GM21786 (cell line): ENCODE measurements at regions not wholly inside any gene's neighbourhood (a gene's known extent, or its start where the extent isn't known, plus 50 kb on each side); places are given as distances from the start of the nearest gene placed in this dataset.
"Not testable (repeated sequence)": the region's sequence is repeated elsewhere in the genome, so short reads cannot be mapped to it uniquely, and the experiment has no call there.

Experiments used
- ATAC-seq: cut with Tn5 transposase; IDR thresholded peaks from one replicate; pipeline ENCODE4 v1.9.1; 2021; ENCODE audit not compliant: unreplicated experiment

DNA sequence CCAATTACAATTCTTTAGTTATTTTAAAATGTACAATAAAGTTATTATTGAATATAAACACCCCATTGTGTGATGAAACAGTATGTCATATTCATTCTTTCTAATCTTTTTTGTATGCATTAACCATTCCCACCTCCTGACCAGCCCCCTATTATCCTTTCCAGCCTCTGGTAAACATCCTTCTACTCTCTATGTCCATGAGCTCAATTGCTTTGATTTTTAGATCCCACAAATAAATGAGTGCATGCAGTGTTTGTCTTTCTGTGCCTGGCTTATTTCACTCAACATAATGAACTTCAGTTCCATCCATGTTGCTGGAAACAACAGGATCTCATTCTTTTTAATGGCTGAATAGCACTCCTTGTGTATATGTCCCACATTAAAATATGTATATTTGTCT is 1858.9 kb upstream of the C9orf72 start:
- ATAC-seq, result no peak

DNA sequence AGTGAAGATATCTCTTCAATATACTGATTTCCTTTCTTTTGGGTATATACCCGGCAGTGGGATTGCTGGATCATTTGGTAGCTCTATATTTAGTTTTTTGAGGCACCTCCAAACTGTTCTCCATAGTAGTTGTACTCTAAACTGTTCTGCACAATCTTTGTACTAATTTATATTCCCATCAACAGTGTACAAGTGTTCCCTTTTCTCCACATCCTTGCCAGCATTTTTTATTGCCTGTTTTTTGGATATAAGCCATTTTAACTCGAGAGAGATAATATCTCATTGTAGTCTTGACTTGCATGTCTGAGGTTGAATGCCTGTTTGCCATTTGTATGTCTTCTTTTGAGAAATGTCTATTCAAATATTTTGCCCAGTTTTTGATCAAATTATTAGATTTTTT is 1859.4 kb upstream of the C9orf72 start:
- ATAC-seq, result not testable (repeated sequence)

DNA sequence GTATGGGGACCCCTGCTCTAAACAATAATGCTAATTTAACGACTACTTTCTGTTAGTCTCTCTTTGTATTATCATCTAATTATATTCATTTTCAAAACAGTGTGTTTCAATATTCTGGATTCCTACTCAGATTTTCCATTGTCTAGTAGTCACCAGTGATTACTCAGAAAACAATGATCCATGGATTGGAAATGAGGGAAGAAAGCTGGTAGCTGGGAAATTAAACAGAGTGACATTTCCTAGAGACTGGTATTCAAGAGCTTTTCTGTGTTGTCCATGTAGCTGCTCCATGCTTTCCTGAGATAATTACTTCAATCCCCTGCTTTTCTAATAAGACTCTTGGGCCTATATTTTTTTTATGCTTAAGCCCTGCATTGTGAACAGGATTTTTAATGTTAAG is 1862.1 kb upstream of the C9orf72 start:
- ATAC-seq, result no peak

DNA sequence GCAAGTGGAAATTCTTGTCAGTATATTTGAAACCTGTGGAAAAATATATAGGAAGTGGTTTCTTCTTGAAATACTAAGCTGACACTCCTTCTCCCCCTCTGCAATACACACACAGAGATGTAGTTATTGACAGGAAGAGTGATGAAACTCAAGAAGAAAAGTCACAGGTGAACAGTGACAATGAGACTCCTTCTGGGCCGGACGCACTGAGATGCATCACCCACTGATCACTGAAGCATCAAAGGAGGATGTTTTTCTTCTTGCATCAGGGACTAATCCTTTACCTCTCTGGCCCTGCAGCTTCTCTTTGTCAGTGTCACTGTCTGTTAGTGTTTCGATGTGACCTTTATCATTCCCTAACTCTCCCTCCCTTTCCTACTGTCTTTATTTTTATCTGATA is 1864.2 kb upstream of the C9orf72 start:
- ATAC-seq, result no peak

DNA sequence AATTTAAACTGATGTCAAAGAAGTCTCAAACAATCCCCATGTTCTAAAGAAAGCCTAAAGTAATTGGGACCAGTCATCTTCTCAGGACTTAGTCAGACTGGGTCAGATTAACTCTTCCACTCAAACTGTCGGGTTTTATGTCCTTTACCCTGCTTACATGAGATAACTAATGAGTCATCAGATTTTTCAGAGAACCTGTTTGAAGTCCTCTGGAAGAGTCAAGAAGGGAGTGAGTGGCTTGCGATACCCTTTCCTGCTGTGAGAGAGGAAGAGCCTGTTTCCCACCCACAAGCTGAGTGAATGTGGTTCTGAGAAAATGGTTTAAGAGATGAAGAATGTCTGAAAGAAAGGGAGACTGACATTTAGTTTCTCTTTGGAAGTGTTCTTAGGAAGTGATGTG is 1866.7 kb upstream of the C9orf72 start:
- ATAC-seq, result no peak

DNA sequence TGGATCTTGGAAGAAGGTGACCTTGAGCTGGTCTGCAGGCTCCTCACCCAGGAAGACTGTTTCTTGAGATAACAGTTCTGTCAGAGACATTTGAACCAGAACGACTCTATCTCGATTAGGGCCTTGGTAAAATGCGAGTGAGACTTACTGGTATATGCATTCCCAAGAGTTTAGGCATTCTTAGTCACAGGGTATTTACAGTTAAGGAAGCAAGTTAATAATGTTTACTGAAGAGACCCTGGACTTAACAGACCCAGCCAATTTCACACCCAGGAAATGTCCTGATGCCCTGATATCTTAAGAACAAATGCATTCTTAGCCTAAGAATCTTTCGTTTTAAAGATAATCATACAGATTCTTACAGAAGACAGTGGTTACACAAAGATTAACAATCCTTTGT is 1867.2 kb upstream of the C9orf72 start:
- ATAC-seq, result no peak

DNA sequence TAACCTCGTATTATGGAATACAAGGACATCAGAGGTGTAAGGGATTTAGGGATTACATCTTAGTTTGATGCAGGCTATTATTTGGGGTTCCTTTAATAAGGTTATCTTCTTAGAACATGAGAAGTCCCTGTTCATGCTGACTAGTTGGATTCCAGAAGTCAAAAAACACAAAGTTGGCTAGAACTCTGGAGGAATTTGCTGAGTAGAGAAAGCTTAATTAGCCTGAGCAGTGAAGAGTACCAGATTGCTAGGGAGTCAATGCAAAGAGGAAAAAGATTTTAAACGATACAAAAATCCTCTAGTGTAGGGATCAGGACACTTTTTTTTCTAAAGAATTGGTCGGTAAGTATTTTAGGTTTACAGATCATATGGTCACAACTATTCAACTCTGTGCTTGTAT is 1872.5 kb upstream of the C9orf72 start:
- no peak for ATAC-seq

DNA sequence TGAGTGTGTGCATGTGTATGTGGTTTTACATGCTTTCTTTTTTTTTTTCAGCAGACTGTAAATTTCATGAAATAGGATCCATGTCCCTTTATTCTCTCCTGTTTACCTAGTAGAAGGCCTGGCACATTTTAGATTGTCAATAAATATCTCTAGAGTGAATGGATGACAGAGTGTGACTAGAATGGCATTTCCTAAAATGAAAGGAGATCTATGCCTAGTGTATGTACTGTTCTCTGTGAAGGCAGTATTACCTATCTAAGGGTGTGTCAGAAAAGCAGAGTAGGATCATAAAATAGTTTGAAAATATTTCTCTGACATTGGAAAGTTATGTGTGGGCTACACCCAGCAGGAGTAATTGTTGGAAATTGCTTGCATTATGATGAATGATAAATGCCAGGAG is 1876.0 kb upstream of the C9orf72 start:
- ATAC-seq, result no peak

DNA sequence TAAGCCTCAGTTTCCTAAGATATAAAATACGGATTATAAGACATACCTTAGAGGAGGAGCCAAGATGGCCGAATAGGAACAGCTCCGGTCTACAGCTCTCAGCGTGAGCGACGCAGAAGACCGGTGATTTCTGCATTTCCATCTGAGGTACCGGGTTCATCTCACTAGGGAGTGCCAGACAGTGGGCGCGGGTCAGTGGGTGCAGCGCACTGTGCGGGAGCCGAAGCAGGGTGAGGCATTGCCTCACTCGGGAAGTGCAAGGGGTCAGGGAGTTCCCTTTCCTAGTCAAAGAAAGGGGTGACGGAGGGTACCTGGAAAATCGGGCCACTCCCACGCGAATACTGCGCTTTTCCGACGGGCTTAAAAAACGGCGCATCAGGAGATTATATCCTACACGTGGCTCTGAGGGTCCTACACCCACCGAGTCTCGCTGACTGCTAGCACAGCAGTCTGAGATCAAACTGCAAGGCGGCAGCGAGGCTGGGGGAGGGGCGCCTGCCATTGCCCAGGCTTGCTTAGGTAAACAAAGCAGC is 1877.1 kb upstream of the C9orf72 start:
- ATAC-seq, result not testable (repeated sequence)

DNA sequence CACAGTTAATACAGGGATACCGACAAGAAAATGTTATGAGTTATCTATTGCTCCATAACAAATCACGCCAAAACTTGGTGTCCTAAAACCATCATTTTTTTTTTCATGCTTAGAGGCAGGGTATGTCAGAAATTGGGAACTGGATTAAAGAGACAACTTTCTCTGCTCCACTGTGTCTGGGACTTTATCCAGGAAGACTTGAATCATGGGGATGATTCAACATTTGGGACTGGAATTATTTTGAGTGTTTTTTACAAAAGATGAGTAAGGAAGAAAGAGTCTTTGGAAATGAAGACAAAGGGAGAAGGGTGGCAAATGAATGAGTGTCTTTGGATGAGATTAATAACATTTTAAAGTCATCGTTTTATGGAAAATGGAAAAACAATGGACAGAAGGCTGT is 1883.7 kb upstream of the C9orf72 start:
- ATAC-seq, result no peak

DNA sequence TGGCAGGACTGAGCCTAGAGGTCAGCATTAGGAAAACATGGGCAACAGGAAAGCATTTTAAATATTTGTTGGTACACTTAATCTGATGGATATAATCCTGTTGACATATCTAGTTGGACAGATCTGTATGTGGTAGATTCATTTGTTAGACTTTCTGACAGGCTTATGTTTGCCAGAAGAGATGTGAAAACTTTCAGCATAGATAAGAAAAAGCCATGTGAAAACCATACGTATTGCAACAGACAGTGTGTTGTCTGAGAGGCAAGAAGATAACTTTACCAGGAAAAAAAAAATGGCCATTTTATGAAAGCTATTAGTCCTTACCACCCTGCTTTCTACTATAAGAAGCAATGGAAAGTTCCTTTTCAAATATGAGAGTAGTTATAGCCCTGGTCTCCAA is 1902.2 kb upstream of the C9orf72 start:
- ATAC-seq, result no peak

DNA sequence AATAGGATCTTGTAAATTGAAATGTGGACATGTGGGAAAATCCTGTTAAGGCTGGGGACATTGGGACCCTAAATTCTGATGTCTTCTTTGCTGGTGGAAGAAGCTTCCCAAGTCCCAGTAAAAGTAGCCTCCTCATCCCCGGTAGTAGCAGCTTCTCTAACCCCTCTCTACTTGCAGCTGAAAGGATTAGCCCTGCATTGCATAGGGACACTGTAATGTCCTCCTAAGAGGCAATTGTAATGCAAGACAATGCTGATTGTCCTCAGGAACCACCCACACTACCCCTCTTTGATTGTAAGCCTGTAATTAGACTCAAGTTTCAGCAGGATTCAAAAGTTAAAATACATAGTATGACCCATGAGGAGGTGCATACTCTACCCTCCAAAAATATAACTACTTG is 1938.4 kb upstream of the C9orf72 start:
- ATAC-seq, result no peak

DNA sequence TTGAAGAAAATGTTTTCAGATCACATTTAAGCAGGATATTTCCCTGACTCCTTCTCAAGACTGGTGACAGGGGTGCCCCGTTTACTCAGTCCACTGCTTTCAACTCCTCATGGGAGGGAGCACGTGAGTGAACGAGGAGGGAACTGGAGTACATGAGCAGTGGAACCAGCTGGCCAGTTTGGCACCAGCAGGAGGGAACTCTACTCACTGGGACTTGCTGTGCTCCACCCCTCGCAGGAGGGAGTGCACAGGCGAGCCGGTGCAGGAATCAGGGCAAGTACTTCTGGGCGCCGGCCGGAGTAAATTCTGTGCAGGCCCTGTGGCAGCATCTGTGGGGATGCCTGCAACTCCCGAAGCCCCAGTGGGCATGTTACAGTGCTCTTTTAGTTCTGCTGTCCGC is 1941.1 kb upstream of the C9orf72 start:
- no peak for ATAC-seq

DNA sequence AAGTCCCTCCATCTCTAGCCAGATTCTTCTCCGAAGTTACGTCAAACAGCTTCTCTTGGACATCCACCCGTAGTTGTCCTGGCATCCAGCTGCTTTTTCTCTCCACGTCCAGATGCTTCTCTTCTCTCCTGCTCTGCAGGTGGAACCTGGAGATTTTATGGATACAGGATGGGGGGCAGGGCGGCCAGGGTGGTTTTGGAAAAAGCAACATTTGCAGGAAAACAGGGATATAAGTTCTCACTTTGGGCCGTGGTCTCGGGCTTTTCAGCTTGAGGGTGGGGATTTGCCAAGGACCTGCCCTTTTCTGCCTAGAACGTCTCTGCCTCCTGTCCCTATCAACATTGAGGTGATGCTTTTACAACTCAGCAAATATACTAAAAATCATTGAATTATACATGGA is 1941.6 kb upstream of the C9orf72 start:
- ATAC-seq, result no peak

DNA sequence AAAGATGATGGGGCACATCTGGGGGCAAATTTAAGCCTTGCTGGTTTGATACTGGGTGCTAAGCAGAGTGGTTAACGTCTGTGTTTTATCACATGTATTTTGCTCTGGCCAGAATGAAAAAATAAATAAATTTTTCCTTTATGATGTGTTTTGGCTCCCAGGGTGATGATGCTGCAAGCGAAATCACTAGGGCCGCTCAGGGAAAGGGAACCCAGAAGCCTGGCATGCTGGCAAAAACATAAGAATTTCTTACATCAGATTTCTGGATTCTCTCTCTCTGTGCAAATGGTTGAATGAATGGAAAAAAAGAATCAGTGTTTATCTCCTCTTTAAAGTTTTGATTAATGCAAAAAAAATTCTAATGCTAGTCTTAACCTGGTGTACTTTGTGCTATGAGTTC is 1975.2 kb upstream of the C9orf72 start:
- ATAC-seq, result no peak

DNA sequence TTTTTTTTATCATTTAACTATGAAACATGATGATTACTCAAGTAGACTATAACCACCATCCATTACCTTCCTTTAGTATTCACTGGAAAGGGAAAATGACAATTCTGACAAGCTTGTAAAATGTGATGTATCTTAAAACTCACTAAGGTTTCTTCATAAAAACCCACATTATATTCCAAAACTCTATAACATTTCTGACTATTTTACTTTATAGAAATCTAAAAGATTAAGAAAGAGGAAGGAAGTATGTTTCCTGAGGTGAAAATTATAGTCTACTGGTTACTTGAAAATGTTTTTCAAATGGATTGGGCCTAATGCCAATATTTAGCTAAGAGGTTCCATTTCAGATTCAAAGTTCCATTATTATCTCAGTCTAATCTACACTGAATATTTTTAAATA is 1982.2 kb upstream of the C9orf72 start:
- no peak for ATAC-seq

DNA sequence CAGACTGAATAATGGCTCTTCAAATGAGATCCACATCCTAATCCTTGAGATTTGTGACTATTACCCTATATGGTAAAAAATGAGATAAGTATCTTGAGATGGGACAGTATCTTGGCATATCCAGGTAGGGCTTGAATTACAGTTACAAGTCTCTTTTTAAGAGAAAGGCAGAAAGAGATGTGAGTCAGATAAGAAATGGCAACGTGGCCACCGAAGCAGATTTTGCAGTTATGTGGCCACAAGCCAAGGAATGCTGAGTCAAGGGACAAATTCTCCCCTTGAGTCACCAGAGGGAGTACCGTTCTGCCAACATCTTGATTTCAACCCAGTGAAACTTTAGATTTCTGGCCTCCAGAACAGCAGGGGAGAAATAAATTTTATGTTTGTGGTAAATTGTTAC is 1983.0 kb upstream of the C9orf72 start:
- ATAC-seq, result no peak

DNA sequence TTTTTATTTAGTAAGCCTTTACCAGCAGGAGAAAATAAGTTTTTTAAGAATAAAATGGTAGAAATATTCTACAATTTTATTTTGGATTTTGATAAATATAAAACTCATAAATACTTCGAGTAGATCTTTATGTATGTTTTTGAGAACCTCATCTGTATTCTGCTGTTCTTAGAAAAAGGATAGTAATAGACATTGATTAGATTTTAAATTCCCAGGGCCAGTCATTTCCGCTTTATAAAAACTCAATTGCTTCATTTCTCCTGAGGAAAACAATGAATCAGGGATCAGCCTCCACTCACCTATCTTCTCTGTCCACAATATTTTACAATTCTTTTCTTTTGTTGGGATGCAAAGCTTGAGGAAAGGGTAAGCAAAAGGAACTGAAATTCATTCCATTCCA is 1983.5 kb upstream of the C9orf72 start:
- ATAC-seq, result no peak

DNA sequence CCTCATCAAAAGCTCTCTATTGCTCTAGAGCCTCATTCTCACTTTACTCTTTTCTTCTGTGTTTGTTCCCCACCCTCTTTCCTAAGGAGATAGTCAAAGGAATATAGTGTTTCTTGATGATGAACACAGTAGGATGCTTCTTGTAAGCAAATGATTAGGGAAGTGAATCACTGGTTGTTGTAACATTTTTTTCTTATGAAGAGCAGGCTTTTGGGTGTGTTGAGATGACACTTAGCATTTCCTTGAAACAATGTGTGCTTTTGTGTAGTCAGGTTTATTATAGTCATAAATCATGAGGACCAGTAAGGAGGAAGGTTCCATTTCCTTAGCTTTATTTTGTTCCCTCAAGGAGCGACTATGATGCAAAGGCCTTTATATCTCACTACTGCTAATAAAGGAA is 1991.3 kb upstream of the C9orf72 start:
- no peak for ATAC-seq

DNA sequence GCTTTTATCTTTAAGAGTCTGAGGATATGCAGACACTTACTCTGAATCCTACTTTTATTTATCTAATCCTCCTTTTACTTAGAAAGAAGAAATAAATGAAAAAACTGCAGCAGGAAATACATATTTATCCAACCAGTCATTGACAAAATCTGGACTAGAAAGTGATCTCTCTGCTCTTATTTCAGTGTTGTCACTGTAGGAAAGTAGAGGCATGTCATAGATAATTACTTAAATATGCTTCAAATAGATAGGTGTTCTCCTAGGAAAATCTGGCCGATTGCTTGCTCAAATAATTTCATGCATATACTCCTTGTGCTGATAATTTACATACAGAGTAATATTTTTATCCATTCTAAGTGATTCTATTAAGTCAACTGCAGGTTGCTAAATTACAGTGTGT is 2001.9 kb upstream of the C9orf72 start:
- no peak for ATAC-seq

DNA sequence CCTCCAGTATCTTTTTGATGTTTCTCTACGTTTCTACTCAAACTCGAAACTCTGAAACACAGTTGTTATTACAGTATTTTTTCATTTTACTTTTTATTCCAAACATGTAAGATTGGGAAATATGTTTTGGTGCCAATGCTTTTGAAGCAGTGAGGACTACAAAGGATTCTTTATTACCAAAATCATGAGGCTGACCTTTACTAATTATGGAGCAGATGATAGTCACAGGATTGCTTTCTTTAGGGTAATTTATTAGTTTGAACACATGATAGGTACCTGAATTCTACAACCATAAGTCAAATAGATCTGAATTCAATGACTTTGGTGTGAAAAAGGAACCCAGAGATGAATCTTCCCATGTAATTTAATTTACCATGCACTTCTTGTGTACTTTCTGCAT is 2015.1 kb upstream of the C9orf72 start:
- ATAC-seq, result no peak

DNA sequence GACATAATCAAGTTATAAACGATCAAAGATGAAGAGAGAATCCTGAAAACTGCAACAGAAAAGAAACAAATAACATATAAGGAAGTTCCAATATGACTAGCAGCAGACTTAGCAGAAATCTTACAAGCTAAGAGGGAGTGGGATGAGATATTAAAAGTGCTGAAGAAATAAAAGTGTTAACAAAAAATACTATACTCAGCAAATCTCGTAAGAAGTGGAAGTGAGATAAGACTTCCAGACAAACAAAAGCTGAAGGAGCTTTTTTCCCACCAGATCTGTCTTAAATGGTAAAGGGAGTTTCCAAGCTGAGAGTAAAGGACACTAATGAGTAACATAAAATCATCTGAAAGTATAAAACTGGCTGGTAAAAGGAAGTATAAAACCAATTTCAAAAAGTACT is 2036.0 kb upstream of the C9orf72 start:
- no peak for ATAC-seq

DNA sequence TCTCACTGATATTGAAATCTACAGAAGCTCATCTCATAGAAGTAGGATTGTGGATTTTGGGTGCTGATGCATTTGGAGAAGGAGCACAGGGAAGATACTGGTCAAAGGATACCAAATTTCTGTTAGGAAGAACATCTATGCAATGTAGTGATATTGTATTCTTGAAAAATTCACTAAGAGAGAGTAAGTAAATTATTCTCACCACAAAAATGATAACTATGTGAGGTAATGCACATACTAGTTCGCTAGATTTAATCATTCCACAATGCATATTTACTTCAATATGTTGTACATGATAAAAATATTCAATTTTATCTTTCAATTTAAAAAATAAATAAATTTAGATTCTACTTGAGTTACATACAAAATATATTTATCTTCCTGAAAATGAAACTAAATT is 2040.5 kb upstream of the C9orf72 start:
- no peak for ATAC-seq

DNA sequence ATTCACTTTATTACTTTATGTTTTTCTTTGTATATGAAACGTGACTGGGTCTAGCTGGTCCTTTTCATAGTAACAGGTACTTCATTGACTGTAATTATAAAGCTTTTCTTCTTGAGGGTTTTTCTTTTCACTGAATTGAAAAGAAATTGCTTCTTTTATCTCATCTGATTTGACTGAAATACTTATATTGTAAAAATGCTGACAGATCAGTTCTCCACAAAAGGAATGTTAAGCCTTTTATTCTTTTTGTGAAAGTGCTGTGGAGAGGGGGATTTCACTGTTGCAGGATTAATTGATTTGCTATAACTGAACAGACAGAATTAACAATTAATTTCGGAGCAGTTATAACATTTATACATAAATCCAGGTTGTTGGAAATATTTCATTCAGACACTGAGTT is 2043.6 kb upstream of the C9orf72 start:
- ATAC-seq, result no peak
